ENCODE measurements at regions not wholly inside any gene's neighbourhood (a gene's known extent, or its start where the extent isn't known, plus 50 kb on each side); places are given as distances from the start of the nearest gene placed in this dataset.

DNA sequence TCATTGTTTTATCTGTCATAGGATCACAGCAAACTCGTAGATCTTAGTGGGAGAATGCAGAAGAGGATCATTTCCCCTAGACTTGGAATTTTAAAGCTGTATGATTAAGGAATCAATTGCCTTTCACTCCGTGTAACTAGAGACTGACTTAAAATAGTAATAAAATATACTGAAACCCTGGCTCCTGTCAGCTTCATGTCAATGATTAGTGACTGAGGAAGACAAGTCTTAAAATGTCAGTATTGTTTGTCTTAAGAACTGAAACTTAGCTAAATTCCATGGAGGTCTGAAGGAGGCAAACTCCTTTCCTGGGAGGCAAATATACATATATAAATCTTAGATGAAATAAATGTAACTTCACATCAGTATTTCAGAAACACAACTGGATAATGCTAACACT lies 1016.7 kb upstream of the PCDH10 start:
- no peak overlapping the region for H3K4me3 Mint-ChIP-seq
- H3K36me3 Mint-ChIP-seq: no peaks in the 10 kb centered on the region
- no peak for TF ChIP-seq CTCF (IDR thresholded peaks at IDR 0.05; ENCODE audit: unreplicated experiment)
- peaks cover 22% of the 10 kb centered on the region for H3K9me3 Mint-ChIP-seq
- H3K4me1 Mint-ChIP-seq: peaks cover 9% of the 10 kb centered on the region
- no peak overlapping the region for H3K27ac Mint-ChIP-seq
- no peak for DNase-seq (ENCODE audit: low spot score in 2 of 2, unreplicated experiment in 2 of 2)
- H3K27me3 Mint-ChIP-seq (ENCODE audit: low read depth): no peaks in the 10 kb centered on the region

DNA sequence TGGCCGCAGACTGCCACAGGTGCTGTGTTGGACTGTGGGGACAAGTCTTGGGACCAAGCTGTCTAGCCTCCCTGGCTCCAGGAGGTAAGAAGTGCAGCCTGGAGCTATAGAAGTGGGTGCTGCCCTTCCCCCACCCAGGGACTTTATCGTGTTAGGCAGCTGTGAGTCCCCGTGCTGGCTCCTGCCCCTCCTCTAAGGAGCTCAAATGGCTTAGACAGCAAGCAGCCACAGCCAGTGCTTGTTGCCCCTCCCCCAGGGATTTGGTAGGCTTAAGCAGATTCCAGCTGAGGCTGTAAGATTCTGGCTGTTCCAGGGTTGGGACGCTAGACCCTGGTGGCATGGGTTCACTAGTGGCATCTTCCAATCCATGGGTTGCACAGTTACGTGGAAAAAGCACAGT lies 979.4 kb upstream of the PCDH10 start:
- no peaks in the 10 kb centered on the region for H3K27me3 Mint-ChIP-seq (ENCODE audit: low read depth)
- no peak for TF ChIP-seq CTCF (IDR thresholded peaks at IDR 0.05; ENCODE audit: unreplicated experiment)
- H3K4me1 Mint-ChIP-seq: no peaks in the 10 kb centered on the region
- no peak for DNase-seq (ENCODE audit: low spot score in 2 of 2, unreplicated experiment in 2 of 2)
- no peaks in the 10 kb centered on the region for H3K36me3 Mint-ChIP-seq
- peaks cover 16% of the 10 kb centered on the region for H3K9me3 Mint-ChIP-seq
- no peak overlapping the region for H3K4me3 Mint-ChIP-seq
- H3K27ac Mint-ChIP-seq: no peak overlapping the region

GRCh38 chr4:132180020-132180427 lies 969.1 kb upstream of the PCDH10 start:
- TF ChIP-seq CTCF (IDR thresholded peaks at IDR 0.05; ENCODE audit: unreplicated experiment): no peak
- Mint-ChIP-seq H3K9me3 (peaks cover 14% of the 10 kb centered on the region), H3K4me3 (no peak overlapping the region), H3K36me3 (no peaks in the 10 kb centered on the region), H3K27ac (no peak overlapping the region), H3K4me1 (no peaks in the 10 kb centered on the region), H3K27me3 (ENCODE audit: low read depth) (no peaks in the 10 kb centered on the region)
- no peak for DNase-seq (ENCODE audit: low spot score in 2 of 2, unreplicated experiment in 2 of 2)

DNA sequence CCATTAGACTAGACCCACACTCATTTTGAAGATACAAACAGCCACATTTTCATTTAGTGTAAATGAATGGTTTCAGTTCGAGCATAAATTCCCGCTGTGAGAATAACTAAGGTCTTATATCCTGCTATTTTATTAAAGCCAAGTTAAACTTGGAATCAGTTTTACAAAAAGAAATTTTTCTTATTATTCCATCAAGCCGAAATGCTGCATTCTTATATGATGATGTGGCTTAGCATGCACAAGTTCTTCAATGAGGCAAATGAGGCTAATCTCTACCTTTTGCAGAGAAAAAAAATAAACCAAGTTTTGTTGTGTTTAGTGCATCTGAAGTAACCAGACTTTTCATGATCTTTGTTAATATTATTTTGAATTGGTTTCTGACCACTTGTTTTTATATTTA lies 953.9 kb upstream of the PCDH10 start:
- Mint-ChIP-seq H3K27me3 (ENCODE audit: low read depth) (no peaks in the 10 kb centered on the region), H3K27ac (no peak overlapping the region), H3K36me3 (peaks cover 1% of the 10 kb centered on the region), H3K4me3 (no peak overlapping the region), H3K9me3 (peaks cover 8% of the 10 kb centered on the region), H3K4me1 (no peaks in the 10 kb centered on the region)
- no peak for TF ChIP-seq CTCF (IDR thresholded peaks at IDR 0.05; ENCODE audit: unreplicated experiment)
- no peak for DNase-seq (ENCODE audit: low spot score in 2 of 2, unreplicated experiment in 2 of 2)

DNA sequence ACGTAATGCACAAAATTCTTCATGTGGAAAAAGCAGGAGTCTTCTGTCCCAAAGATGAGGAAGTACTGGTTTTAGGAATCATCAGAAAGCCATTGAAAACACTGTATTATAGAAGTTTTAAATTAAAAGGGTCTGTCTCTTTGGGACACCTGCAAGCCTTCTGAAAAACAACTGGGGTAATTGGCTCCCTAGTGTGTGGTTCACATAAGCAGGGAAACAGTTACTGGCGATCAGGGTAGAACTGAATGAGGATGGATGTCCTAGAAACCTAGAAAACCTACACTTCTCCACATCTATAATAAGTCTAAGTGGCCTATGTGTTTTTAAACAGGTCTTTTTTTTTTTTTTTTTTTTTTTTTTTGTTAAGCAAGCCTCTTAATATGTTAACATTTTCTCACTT lies 945.5 kb upstream of the PCDH10 start:
- H3K4me1 Mint-ChIP-seq: no peaks in the 10 kb centered on the region
- no peaks in the 10 kb centered on the region for H3K27me3 Mint-ChIP-seq (ENCODE audit: low read depth)
- no peak overlapping the region for H3K27ac Mint-ChIP-seq
- no peaks in the 10 kb centered on the region for H3K9me3 Mint-ChIP-seq
- H3K4me3 Mint-ChIP-seq: no peak overlapping the region
- TF ChIP-seq CTCF (IDR thresholded peaks at IDR 0.05; ENCODE audit: unreplicated experiment): no peak
- DNase-seq (ENCODE audit: low spot score in 2 of 2, unreplicated experiment in 2 of 2): no peak
- no peaks in the 10 kb centered on the region for H3K36me3 Mint-ChIP-seq

- Mint-ChIP-seq H3K27me3 (ENCODE audit: low read depth) (no peaks in the 10 kb centered on the region), H3K36me3 (no peaks in the 10 kb centered on the region), H3K4me1 (no peaks in the 10 kb centered on the region), H3K27ac (no peak overlapping the region), H3K9me3 (no peaks in the 10 kb centered on the region), H3K4me3 (no peak overlapping the region)
- DNase-seq (ENCODE audit: low spot score in 2 of 2, unreplicated experiment in 2 of 2): no peak
- TF ChIP-seq CTCF (IDR thresholded peaks at IDR 0.05; ENCODE audit: unreplicated experiment): no peak
Measured at GRCh38 chr4:132214519-132214918, 934.6 kb upstream of the PCDH10 start.
